ENCODE measurements at regions not wholly inside any gene's neighbourhood (a gene's known extent, or its start where the extent isn't known, plus 50 kb on each side); places are given as distances from the start of the nearest gene placed in this dataset.

- CTCF ChIA-PET, result no interaction called here
- no peak for TF ChIP-seq SP2 (tag by site-specific recombination; IDR thresholded peaks at IDR 0.05)
- POLR2A ChIA-PET, result no interaction called here
These were observed 333.8 kb upstream of the CTNND2 start for GRCh38 chr5:12237837-12238575.

GRCh38 chr5:12230659-12231058, 326.4 kb upstream of the CTNND2 start:
- CTCF ChIA-PET, result interaction anchor here (0.6 to 0.7 kb wide), 2 partner anchors 65 to 869 kb away, joined by 3 read pairs; no protein-coding TSS in a partner anchor

More at GRCh38 chr5:12237837-12238575, 333.8 kb upstream of the CTNND2 start:
- no peak overlapping the region for H3K4me3 ChIP-seq (ENCODE audit: low read depth, low read length)
- H3K9me3 ChIP-seq (ENCODE audit: control insufficient read depth, insufficient read depth, low read depth, low read length), result no peaks in the 10 kb centered on the region; the same call in 1 of the 2 replicates
- no peak overlapping the region for H3K27ac ChIP-seq (ENCODE audit: extremely low read depth, low read depth, low read length)
- H3K4me1 ChIP-seq (ENCODE audit: control insufficient read depth, insufficient read depth, low read length), result no peaks in the 10 kb centered on the region
- H3K36me3 ChIP-seq (ENCODE audit: control insufficient read depth in 2 of 2, insufficient read depth in 1 of 2, low read length in 2 of 2), result no peaks in the 10 kb centered on the region

DNA sequence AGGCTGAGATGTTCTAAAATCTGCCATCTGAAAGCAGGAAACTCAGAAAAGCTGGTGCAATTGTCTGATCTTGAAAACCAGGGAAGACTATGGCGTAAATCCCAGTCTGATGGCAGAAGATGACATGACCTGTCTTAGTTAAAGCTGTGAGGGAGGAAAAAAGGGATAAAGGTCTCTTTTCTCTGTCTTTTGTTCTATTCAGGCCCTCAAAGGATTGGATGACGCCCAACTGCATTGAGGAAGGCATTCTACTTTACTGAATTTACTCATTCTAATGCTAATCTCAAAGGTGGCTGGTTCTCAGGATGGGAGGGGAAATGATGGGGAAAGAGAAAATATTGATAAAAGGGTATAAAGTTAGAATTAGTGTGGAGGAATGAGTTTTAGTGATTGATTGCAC, 312.8 kb upstream of the CTNND2 start:
- ChIA-PET CTCF (no interaction called here), POLR2A (no interaction called here)
- Histone ChIP-seq H3K27ac (ENCODE audit: extremely low read depth, low read depth, low read length) (no peak overlapping the region), H3K4me3 (ENCODE audit: low read depth, low read length) (no peak overlapping the region), H3K36me3 (ENCODE audit: control insufficient read depth in 2 of 2, insufficient read depth in 1 of 2, low read length in 2 of 2) (no peaks in the 10 kb centered on the region), H3K9me3 (ENCODE audit: control insufficient read depth, insufficient read depth, low read depth, low read length) (no peaks in the 10 kb centered on the region), H3K4me1 (ENCODE audit: control insufficient read depth, insufficient read depth, low read length) (no peaks in the 10 kb centered on the region)
- TF ChIP-seq ZNF175 (tag by site-specific recombination; IDR thresholded peaks at IDR 0.05) (no peak), ZNF248 (tag by site-specific recombination; IDR thresholded peaks at IDR 0.05) (no peak), ZIC2 (tag by site-specific recombination; IDR thresholded peaks at IDR 0.05) (no peak), ZNF133 (tag by site-specific recombination; IDR thresholded peaks at IDR 0.05) (no peak), ZNF747 (tag by site-specific recombination; IDR thresholded peaks at IDR 0.05) (no peak), ZNF341 (tag by site-specific recombination; IDR thresholded peaks at IDR 0.05; ENCODE audit: low read depth) (no peak), CTCF (tag by site-specific recombination; IDR thresholded peaks at IDR 0.05) (no peak), KLF10 (tag by site-specific recombination; IDR thresholded peaks at IDR 0.05) (no peak), ZNF707 (tag by site-specific recombination; IDR thresholded peaks at IDR 0.05) (no peak), ZXDB (tag by site-specific recombination; IDR thresholded peaks at IDR 0.05) (no peak), ZNF302 (tag by site-specific recombination; IDR thresholded peaks at IDR 0.05; ENCODE audit: low read depth) (no peak), ZNF394 (tag by site-specific recombination; IDR thresholded peaks at IDR 0.05; ENCODE audit: borderline replicate concordance) (no peak), HOXC10 (CRISPR knock-in tag; IDR thresholded peaks at IDR 0.05) (no peak), KLF8 (tag by site-specific recombination; IDR thresholded peaks at IDR 0.05) (no peak), ZNF548 (tag by site-specific recombination; IDR thresholded peaks at IDR 0.05) (no peak)
- TF ChIP-seq, protein P1, sequence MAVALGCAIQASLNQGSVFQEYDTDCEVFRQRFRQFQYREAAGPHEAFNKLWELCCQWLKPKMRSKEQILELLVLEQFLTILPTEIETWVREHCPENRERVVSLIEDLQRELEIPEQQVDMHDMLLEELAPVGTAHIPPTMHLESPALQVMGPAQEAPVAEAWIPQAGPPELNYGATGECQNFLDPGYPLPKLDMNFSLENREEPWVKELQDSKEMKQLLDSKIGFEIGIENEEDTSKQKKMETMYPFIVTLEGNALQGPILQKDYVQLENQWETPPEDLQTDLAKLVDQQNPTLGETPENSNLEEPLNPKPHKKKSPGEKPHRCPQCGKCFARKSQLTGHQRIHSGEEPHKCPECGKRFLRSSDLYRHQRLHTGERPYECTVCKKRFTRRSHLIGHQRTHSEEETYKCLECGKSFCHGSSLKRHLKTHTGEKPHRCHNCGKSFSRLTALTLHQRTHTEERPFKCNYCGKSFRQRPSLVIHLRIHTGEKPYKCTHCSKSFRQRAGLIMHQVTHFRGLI (tag by site-specific recombination; IDR thresholded peaks at IDR 0.05), result no peak
- TF ChIP-seq, protein P2, sequence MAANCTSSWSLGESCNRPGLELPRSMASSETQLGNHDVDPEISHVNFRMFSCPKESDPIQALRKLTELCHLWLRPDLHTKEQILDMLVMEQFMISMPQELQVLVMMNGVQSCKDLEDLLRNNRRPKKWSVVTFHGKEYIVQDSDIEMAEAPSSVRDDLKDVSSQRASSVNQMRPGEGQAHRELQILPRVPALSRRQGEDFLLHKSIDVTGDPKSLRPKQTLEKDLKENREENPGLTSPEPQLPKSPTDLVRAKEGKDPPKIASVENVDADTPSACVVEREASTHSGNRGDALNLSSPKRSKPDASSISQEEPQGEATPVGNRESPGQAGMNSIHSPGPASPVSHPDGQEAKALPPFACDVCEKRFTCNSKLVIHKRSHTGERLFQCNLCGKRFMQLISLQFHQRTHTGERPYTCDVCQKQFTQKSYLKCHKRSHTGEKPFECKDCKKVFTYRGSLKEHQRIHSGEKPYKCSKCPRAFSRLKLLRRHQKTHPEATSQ (tag by site-specific recombination; IDR thresholded peaks at IDR 0.05), result no peak
- TF ChIP-seq, protein P3, sequence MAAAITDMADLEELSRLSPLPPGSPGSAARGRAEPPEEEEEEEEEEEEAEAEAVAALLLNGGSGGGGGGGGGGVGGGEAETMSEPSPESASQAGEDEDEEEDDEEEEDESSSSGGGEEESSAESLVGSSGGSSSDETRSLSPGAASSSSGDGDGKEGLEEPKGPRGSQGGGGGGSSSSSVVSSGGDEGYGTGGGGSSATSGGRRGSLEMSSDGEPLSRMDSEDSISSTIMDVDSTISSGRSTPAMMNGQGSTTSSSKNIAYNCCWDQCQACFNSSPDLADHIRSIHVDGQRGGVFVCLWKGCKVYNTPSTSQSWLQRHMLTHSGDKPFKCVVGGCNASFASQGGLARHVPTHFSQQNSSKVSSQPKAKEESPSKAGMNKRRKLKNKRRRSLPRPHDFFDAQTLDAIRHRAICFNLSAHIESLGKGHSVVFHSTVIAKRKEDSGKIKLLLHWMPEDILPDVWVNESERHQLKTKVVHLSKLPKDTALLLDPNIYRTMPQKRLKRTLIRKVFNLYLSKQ (tag by site-specific recombination; IDR thresholded peaks at IDR 0.05; ENCODE audit: borderline replicate concordance), result no peak
- TF ChIP-seq, protein P4, sequence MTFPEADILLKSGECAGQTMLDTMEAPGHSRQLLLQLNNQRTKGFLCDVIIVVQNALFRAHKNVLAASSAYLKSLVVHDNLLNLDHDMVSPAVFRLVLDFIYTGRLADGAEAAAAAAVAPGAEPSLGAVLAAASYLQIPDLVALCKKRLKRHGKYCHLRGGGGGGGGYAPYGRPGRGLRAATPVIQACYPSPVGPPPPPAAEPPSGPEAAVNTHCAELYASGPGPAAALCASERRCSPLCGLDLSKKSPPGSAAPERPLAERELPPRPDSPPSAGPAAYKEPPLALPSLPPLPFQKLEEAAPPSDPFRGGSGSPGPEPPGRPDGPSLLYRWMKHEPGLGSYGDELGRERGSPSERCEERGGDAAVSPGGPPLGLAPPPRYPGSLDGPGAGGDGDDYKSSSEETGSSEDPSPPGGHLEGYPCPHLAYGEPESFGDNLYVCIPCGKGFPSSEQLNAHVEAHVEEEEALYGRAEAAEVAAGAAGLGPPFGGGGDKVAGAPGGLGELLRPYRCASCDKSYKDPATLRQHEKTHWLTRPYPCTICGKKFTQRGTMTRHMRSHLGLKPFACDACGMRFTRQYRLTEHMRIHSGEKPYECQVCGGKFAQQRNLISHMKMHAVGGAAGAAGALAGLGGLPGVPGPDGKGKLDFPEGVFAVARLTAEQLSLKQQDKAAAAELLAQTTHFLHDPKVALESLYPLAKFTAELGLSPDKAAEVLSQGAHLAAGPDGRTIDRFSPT (tag by site-specific recombination; IDR thresholded peaks at IDR 0.05), result no peak

More at GRCh38 chr5:12230659-12231058, 326.4 kb upstream of the CTNND2 start:
- Histone ChIP-seq H3K27ac (ENCODE audit: extremely low read depth, low read depth, low read length) (no peak overlapping the region), H3K9me3 (ENCODE audit: control insufficient read depth, insufficient read depth, low read depth, low read length) (no peaks in the 10 kb centered on the region; the same call in 1 of the 2 replicates), H3K4me1 (ENCODE audit: control insufficient read depth, insufficient read depth, low read length) (no peaks in the 10 kb centered on the region), H3K36me3 (ENCODE audit: control insufficient read depth in 2 of 2, insufficient read depth in 1 of 2, low read length in 2 of 2) (no peaks in the 10 kb centered on the region), H3K4me3 (ENCODE audit: low read depth, low read length) (no peak overlapping the region)
- no peak for TF ChIP-seq ZNF654 (tag by site-specific recombination; IDR thresholded peaks at IDR 0.05; ENCODE audit: low read depth)
- TF ChIP-seq ZNF292 (tag by site-specific recombination; IDR thresholded peaks at IDR 0.05; ENCODE audit: borderline replicate concordance, low read depth), result no peak
- no peak for TF ChIP-seq ZNF776 (tag by site-specific recombination; IDR thresholded peaks at IDR 0.05; ENCODE audit: borderline replicate concordance)
- POLR2A ChIA-PET, result no interaction called here
